HCT116 (cell line): ENCODE measurements at regions not wholly inside any gene's neighbourhood (a gene's known extent, or its start where the extent isn't known, plus 50 kb on each side); places are given as distances from the start of the nearest gene placed in this dataset.
A peak's percentile ranks its signal among the peaks of the same experiment; 100 is the strongest.

Experiments used
- ATAC-seq: fragments of 200-7000 bp; cut with Tn5 transposase; 2 replicates; pipeline ENCODE4 v1.9.1; 2020; ENCODE audit warnings: mild to moderate bottlenecking, moderate library complexity
- BruUV-seq: library from RNA; stranded (reverse); fragments of 400-500 nt; replicated peaks from 2 replicates; lab custom pipeline; 2021; lab: Mats Ljungman, UMichigan
- CTCF ChIA-PET: fragments of 300-600 bp; sonication (Branson Sonifier 250); formaldehyde crosslinking; loops from one replicate; lab custom pipeline; 2021; ENCODE audit warnings: antibody characterized with exemption; lab: Charles Lee
- POLR2A ChIA-PET: fragments of 300-600, 350-600 bp; sonication (Branson Sonifier 250); formaldehyde crosslinking; loops from one replicate; lab custom pipeline; 2021; ENCODE audit warnings: antibody characterized with exemption; lab: Charles Lee
- RAD21 ChIA-PET, 2 experiments: fragments of 300-600 bp; sonication (Branson Sonifier 250); formaldehyde crosslinking; loops; one replicate each; lab custom pipeline; 2023; ENCODE audit warnings: low total read pairs in 2 of 2; ENCODE audit not compliant: uncharacterized antibody in 2 of 2, unreplicated experiment in 2 of 2, low non-redundant PET in 1 of 2; lab: Charles Lee
- DNase-seq: peaks from one replicate; pipeline ENCODE4 v3.0.0-alpha.2; 2010; ENCODE audit warnings: low read depth, low spot score
- H2AFZ ChIP-seq: fragments of 200-600 bp; shearing (Covaris generic), sonication (generic); 2 replicates; pipeline ENCODE4 v1.6.1; 2017; ENCODE audit warnings: low read depth, mixed run types, mixed read lengths, antibody characterized with exemption, low read length; ENCODE audit not compliant: poor library complexity, severe bottlenecking
- H3K27ac ChIP-seq: 2 replicates; pipeline ENCODE4 v1.5.1; 2012; ENCODE audit warnings: low read depth, low read length
- H3K27me3 ChIP-seq: fragments of 200-600 bp; sonication (generic); 2 replicates; pipeline ENCODE4 v1.6.1; 2016; ENCODE audit warnings: mixed run types, low read length, mixed read lengths; ENCODE audit not compliant: insufficient read depth
- H3K36me3 ChIP-seq, 2 experiments: fragments of 200-500 bp in 1 of 2; fragments of 200-600 bp in 1 of 2; sonication (Bioruptor generic) in 1 of 2; sonication (generic) in 1 of 2; 2 replicates each; pipeline versions ENCODE4 v1.5.1 to v1.6.1; 2014 to 2016; ENCODE audit warnings: low read length in 2 of 2, inconsistent platforms in 1 of 2, mixed read lengths in 1 of 2, mixed run types in 1 of 2; ENCODE audit not compliant: insufficient read depth in 2 of 2, control insufficient read depth in 1 of 2
- H3K4me1 ChIP-seq, 2 experiments: fragments of 200-600 bp in 1 of 2; sonication (generic) in 1 of 2; 2 replicates each; pipeline versions ENCODE4 v1.5.1 to v1.6.1; 2012 to 2017; ENCODE audit warnings: low read length in 2 of 2, inconsistent platforms in 1 of 2, mild to moderate bottlenecking in 1 of 2, mixed read lengths in 1 of 2, mixed run types in 1 of 2, moderate library complexity in 1 of 2; ENCODE audit not compliant: insufficient read depth in 2 of 2, control insufficient read depth in 1 of 2
- H3K4me2 ChIP-seq: fragments of 200-600 bp; sonication (generic); 2 replicates; pipeline ENCODE4 v1.6.1; 2017; ENCODE audit warnings: mixed run types, low read length, mixed read lengths
- H3K4me3 ChIP-seq, 2 experiments: fragments of 200-600 bp in 1 of 2; sonication (generic) in 1 of 2; replicated peaks in 1 of 2; 2 replicates each; pipeline ENCODE4 v1.5.1; 2011 to 2016; ENCODE audit warnings: low read length in 2 of 2, control low read depth in 1 of 2, low read depth in 1 of 2, mild to moderate bottlenecking in 1 of 2, mixed read lengths in 1 of 2, mixed run types in 1 of 2
- H3K79me2 ChIP-seq: fragments of 200-600 bp; sonication (generic); 2 replicates; pipeline ENCODE4 v1.6.1; 2017; ENCODE audit warnings: mild to moderate bottlenecking, mixed run types, low read length, moderate library complexity, mixed read lengths; ENCODE audit not compliant: insufficient read depth
- H3K9ac ChIP-seq: fragments of 200-600 bp; sonication (generic); 2 replicates; pipeline ENCODE4 v1.6.1; 2016; ENCODE audit warnings: low read length, mixed read lengths
- H3K9me2 ChIP-seq: fragments of 200-600 bp; sonication (generic), shearing (Covaris generic); 2 replicates; pipeline ENCODE4 v1.6.1; 2017; ENCODE audit warnings: mixed run types, mild to moderate bottlenecking, moderate library complexity; ENCODE audit not compliant: insufficient read depth
- H3K9me3 ChIP-seq, 2 experiments: fragments of 200-500 bp in 1 of 2; fragments of 200-600 bp in 1 of 2; sonication (Bioruptor generic) in 1 of 2; sonication (generic) in 1 of 2; 2 replicates each; pipeline ENCODE4 v1.6.1; 2014 to 2017; ENCODE audit warnings: low read length in 2 of 2, mixed read lengths in 2 of 2, inconsistent platforms in 1 of 2, low read depth in 1 of 2, mild to moderate bottlenecking in 1 of 2, mixed run types in 1 of 2, moderate library complexity in 1 of 2; ENCODE audit not compliant: control insufficient read depth in 1 of 2, insufficient read depth in 1 of 2
- H4K20me1 ChIP-seq: fragments of 200-600 bp; sonication (generic), shearing (Covaris generic); 2 replicates; pipeline ENCODE4 v1.6.1; 2017; ENCODE audit warnings: mixed run types, mild to moderate bottlenecking, moderate library complexity; ENCODE audit not compliant: insufficient read depth
- ATF3 ChIP-seq: IDR thresholded peaks from 2 replicates; pipeline ENCODE4 v1.6.1; 2012
- CBX3 ChIP-seq: IDR thresholded peaks from 2 replicates; pipeline ENCODE4 v1.6.1; 2012; ENCODE audit warnings: low read depth
- CEBPB ChIP-seq: IDR thresholded peaks from 2 replicates; pipeline ENCODE4 v1.6.1; 2012; ENCODE audit warnings: low read depth
- CTCF ChIP-seq, 3 experiments: fragments of 200-600 bp in 1 of 3; sonication (generic) in 1 of 3; IDR thresholded peaks in 2 of 3; conservative IDR thresholded peaks in 1 of 3; 2 replicates each; pipeline ENCODE4 v1.5.1; 2012 to 2017; ENCODE audit warnings: low read depth in 2 of 3, low read length in 2 of 3, antibody characterized with exemption in 1 of 3, borderline replicate concordance in 1 of 3, control low read depth in 1 of 3, mild to moderate bottlenecking in 1 of 3, mixed read lengths in 1 of 3, mixed run types in 1 of 3, moderate library complexity in 1 of 3; ENCODE audit not compliant: insufficient read depth in 1 of 3
- EGR1 ChIP-seq: IDR thresholded peaks from 2 replicates; pipeline ENCODE4 v1.6.1; 2012; ENCODE audit warnings: low read depth
- EZH2 ChIP-seq: fragments of 200-600 bp; sonication (generic); IDR thresholded peaks from 2 replicates; pipeline ENCODE4 v1.6.1; 2017; ENCODE audit warnings: antibody characterized with exemption, mixed run types
- FOSL1 ChIP-seq: IDR thresholded peaks from 2 replicates; pipeline ENCODE4 v1.6.1; 2012; ENCODE audit warnings: low read depth
- MAX ChIP-seq: IDR thresholded peaks from 2 replicates; pipeline ENCODE4 v1.6.1; 2012
- POLR2A ChIP-seq: IDR thresholded peaks from 2 replicates; pipeline ENCODE4 v1.7.0; 2011; ENCODE audit warnings: borderline replicate concordance; ENCODE audit not compliant: insufficient read depth, insufficient read length; ENCODE audit errors: extremely low read depth
- POLR2AphosphoS5 ChIP-seq: IDR thresholded peaks from 2 replicates; pipeline ENCODE4 v1.6.1; 2011; ENCODE audit warnings: mild to moderate bottlenecking, low read depth, low read length, moderate library complexity
- RAD21 ChIP-seq: IDR thresholded peaks from 2 replicates; pipeline ENCODE4 v1.6.1; 2012; ENCODE audit warnings: low read depth, mild to moderate bottlenecking
- REST ChIP-seq: IDR thresholded peaks from 2 replicates; pipeline ENCODE4 v1.6.1; 2012; ENCODE audit warnings: low read depth
- SIN3A ChIP-seq: IDR thresholded peaks from 2 replicates; pipeline ENCODE4 v1.6.1; 2012; ENCODE audit warnings: low read depth
- SP1 ChIP-seq: IDR thresholded peaks from 2 replicates; pipeline ENCODE4 v1.6.1; 2012; ENCODE audit warnings: low read depth
- TCF7L2 ChIP-seq: IDR thresholded peaks from 2 replicates; pipeline ENCODE4 v1.7.0; 2011; ENCODE audit warnings: borderline replicate concordance, inconsistent platforms; ENCODE audit not compliant: insufficient read depth, insufficient read length; ENCODE audit errors: extremely low read depth
- YY1 ChIP-seq: IDR thresholded peaks from 2 replicates; pipeline ENCODE4 v1.6.1; 2011; ENCODE audit warnings: low read length, low read depth, moderate library complexity, mild to moderate bottlenecking; ENCODE audit not compliant: insufficient replicate concordance; ENCODE audit errors: extremely low read depth
- ZBTB33 ChIP-seq: IDR thresholded peaks from 2 replicates; pipeline ENCODE4 v1.6.1; 2011; ENCODE audit warnings: mild to moderate bottlenecking, low read length, moderate library complexity; ENCODE audit not compliant: insufficient replicate concordance; ENCODE audit errors: extremely low read depth
- ZFX ChIP-seq: fragments of 450-650 bp; IDR thresholded peaks from 2 replicates; pipeline ENCODE4 v1.6.1; 2017
- intact Hi-C: fragments of 100-400 bp; cut with micrococcal nuclease; formaldehyde crosslinking; loops from 2 replicates; pipeline ENCODE4 v1.10.0; 2022

GRCh38 chr20:43857127-43857526 lies 57.5 kb upstream of the TOX2 start:
- no peaks in the 10 kb centered on the region for H3K9me2 ChIP-seq
- H3K79me2 ChIP-seq: no peaks in the 10 kb centered on the region
- H4K20me1 ChIP-seq: no peaks in the 10 kb centered on the region
- DNase-seq (no peak), ATAC-seq (no peak)
- intact Hi-C loops: no loop called here
- TF ChIP-seq CTCF (IDR thresholded peaks at IDR 0.05 in 2 of 3, conservative IDR thresholded peaks at IDR 0.05 in 1 of 3; ENCODE audit: borderline replicate concordance in 1 of 3, insufficient read depth in 1 of 3, low read depth in 2 of 3, low read length in 2 of 3): no peak
- no peak for TF ChIP-seq ATF3
- TF ChIP-seq YY1: no peak
- TF ChIP-seq RAD21: no peak
- TF ChIP-seq REST: no peak
- TF ChIP-seq CEBPB: no peak
- TF ChIP-seq EZH2: no peak
- TF ChIP-seq FOSL1: no peak
- TF ChIP-seq CBX3: no peak
- TF ChIP-seq SIN3A: no peak
- no peak for TF ChIP-seq POLR2A
- TF ChIP-seq ZBTB33: no peak
- TF ChIP-seq ZFX: no peak
- no peak for TF ChIP-seq POLR2AphosphoS5
- TF ChIP-seq EGR1: no peak
- no peak for TF ChIP-seq MAX
- no peak for TF ChIP-seq SP1
- TF ChIP-seq TCF7L2: no peak
- H2AFZ ChIP-seq: peak overlapping the region; percentile 75
- no peak overlapping the region for H3K4me2 ChIP-seq
- ChIA-PET POLR2A (no interaction called here), CTCF (interaction anchor here (1.5 kb wide), 1 partner anchor 17 kb away, joined by 5 read pairs; no protein-coding TSS in a partner anchor), RAD21 (no interaction called here)
- H3K4me3 ChIP-seq: no peak overlapping the region
- H3K9me3 ChIP-seq: no peaks in the 10 kb centered on the region
- no peaks in the 10 kb centered on the region for H3K27me3 ChIP-seq
- H3K27ac ChIP-seq: no peak overlapping the region
- H3K4me1 ChIP-seq: no peaks in the 10 kb centered on the region
- H3K9ac ChIP-seq: no peak overlapping the region
- H3K36me3 ChIP-seq: no peaks in the 10 kb centered on the region
- no TSS peak for BruUV-seq
